SK-N-SH (cell line): ENCODE measurements at regions not wholly inside any gene's neighbourhood (a gene's known extent, or its start where the extent isn't known, plus 50 kb on each side); places are given as distances from the start of the nearest gene placed in this dataset.

Experiments
- CTCF ChIP-seq: fragments of 200-600 bp; sonication (generic); IDR thresholded peaks from 2 replicates; pipeline ENCODE4 v1.6.1; 2017; ENCODE audit warnings: antibody characterized with exemption, mild to moderate bottlenecking, moderate library complexity
- FOXJ3 ChIP-seq: sonication (generic); formaldehyde crosslinking; IDR thresholded peaks from 2 replicates; pipeline ENCODE4 v1.5.1; 2020; ENCODE audit warnings: mild to moderate bottlenecking, missing genetic modification reagents
- JUND ChIP-seq: IDR thresholded peaks from 2 replicates; pipeline ENCODE4 v1.4.0; 2012
- MAX ChIP-seq: IDR thresholded peaks from 2 replicates; pipeline ENCODE4 v1.4.0; 2012; ENCODE audit warnings: low read depth
- MEF2A ChIP-seq: IDR thresholded peaks from 2 replicates; pipeline ENCODE4 v1.4.0; 2012; ENCODE audit warnings: low read depth, borderline replicate concordance
- POLR2AphosphoS5 ChIP-seq: IDR thresholded peaks from 2 replicates; pipeline ENCODE4 v1.6.1; 2012; ENCODE audit warnings: low read depth, low read length
- SIN3A ChIP-seq: IDR thresholded peaks from 2 replicates; pipeline ENCODE4 v1.6.1; 2012; ENCODE audit warnings: low read depth, mild to moderate bottlenecking, low read length, moderate library complexity, borderline replicate concordance
- SMC3 ChIP-seq: IDR thresholded peaks from 2 replicates; pipeline ENCODE4 v1.6.1; 2012; ENCODE audit warnings: low read depth, low read length, improper control_type of control experiment
- TEAD4 ChIP-seq: IDR thresholded peaks from 2 replicates; pipeline ENCODE4 v1.4.0; 2012; ENCODE audit warnings: mild to moderate bottlenecking, borderline replicate concordance; ENCODE audit not compliant: insufficient read depth

- no peak for TF ChIP-seq CTCF
- TF ChIP-seq MEF2A: no peak
- no peak for TF ChIP-seq JUND
- TF ChIP-seq FOXJ3 (CRISPR knock-in tag): no peak
- no peak for TF ChIP-seq MAX
- no peak for TF ChIP-seq TEAD4
- no peak for TF ChIP-seq SIN3A
- TF ChIP-seq SMC3: no peak
- no peak for TF ChIP-seq POLR2AphosphoS5
Measured at GRCh38 chr1:86231076-86231475, 74.5 kb upstream of the COL24A1 start.
